ENCODE measurements at regions not wholly inside any gene's neighbourhood (a gene's known extent, or its start where the extent isn't known, plus 50 kb on each side); places are given as distances from the start of the nearest gene placed in this dataset.
"Not testable (repeated sequence)": the region's sequence is repeated elsewhere in the genome, so short reads cannot be mapped to it uniquely, and the experiment has no call there.

GRCh38 chr7:109476409-109476808, 906.7 kb downstream of the DNAJB9 start:
- H3K4me3 ChIP-seq: no peak overlapping the region
- no peak for TF ChIP-seq POLR2A (IDR thresholded peaks at IDR 0.05)
- TF ChIP-seq, protein P1, sequence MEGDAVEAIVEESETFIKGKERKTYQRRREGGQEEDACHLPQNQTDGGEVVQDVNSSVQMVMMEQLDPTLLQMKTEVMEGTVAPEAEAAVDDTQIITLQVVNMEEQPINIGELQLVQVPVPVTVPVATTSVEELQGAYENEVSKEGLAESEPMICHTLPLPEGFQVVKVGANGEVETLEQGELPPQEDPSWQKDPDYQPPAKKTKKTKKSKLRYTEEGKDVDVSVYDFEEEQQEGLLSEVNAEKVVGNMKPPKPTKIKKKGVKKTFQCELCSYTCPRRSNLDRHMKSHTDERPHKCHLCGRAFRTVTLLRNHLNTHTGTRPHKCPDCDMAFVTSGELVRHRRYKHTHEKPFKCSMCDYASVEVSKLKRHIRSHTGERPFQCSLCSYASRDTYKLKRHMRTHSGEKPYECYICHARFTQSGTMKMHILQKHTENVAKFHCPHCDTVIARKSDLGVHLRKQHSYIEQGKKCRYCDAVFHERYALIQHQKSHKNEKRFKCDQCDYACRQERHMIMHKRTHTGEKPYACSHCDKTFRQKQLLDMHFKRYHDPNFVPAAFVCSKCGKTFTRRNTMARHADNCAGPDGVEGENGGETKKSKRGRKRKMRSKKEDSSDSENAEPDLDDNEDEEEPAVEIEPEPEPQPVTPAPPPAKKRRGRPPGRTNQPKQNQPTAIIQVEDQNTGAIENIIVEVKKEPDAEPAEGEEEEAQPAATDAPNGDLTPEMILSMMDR (IDR thresholded peaks at IDR 0.05): no peak
- intact Hi-C loops (cut with DNase I; ENCODE audit: low total_unique reads): no loop called here
- no peaks in the 10 kb centered on the region for H3K27me3 ChIP-seq
- DNase-seq: no peak
- no peaks in the 10 kb centered on the region for H3K4me1 ChIP-seq
- H3K9me3 ChIP-seq: no peaks in the 10 kb centered on the region
- no peaks in the 10 kb centered on the region for H3K36me3 ChIP-seq
- H3K27ac ChIP-seq: no peak overlapping the region

GRCh38 chr7:109479388-109479787, 909.7 kb downstream of the DNAJB9 start:
- H3K9me3 ChIP-seq: no peaks in the 10 kb centered on the region
- intact Hi-C loops (cut with DNase I; ENCODE audit: low total_unique reads): no loop called here

GRCh38 chr7:109490607-109491006, 920.9 kb downstream of the DNAJB9 start:
- DNase-seq; intact Hi-C loops (cut with DNase I; ENCODE audit: low total_unique reads); H3K27me3 ChIP-seq; H3K36me3 ChIP-seq; H3K9me3 ChIP-seq; H3K27ac ChIP-seq; H3K4me1 ChIP-seq; H3K4me3 ChIP-seq: not testable (repeated sequence)

More at GRCh38 chr7:109479388-109479787, 909.7 kb downstream of the DNAJB9 start:
- TF ChIP-seq, protein P1 (IDR thresholded peaks at IDR 0.05): no peak
- no peak for TF ChIP-seq POLR2A (IDR thresholded peaks at IDR 0.05)
- Histone ChIP-seq H3K36me3 (no peaks in the 10 kb centered on the region), H3K27ac (no peak overlapping the region), H3K4me1 (no peaks in the 10 kb centered on the region), H3K4me3 (no peak overlapping the region), H3K27me3 (no peaks in the 10 kb centered on the region)
- DNase-seq: no peak

GRCh38 chr7:109497053-109497452, 927.4 kb downstream of the DNAJB9 start:
- H3K4me1 ChIP-seq: no peaks in the 10 kb centered on the region
- H3K9me3 ChIP-seq: no peaks in the 10 kb centered on the region
- DNase-seq: no peak
- intact Hi-C loops (cut with DNase I; ENCODE audit: low total_unique reads): no loop called here
- H3K36me3 ChIP-seq: no peaks in the 10 kb centered on the region
- H3K27me3 ChIP-seq: no peaks in the 10 kb centered on the region
- no peak overlapping the region for H3K27ac ChIP-seq
- TF ChIP-seq, protein P1 (IDR thresholded peaks at IDR 0.05): no peak
- no peak for TF ChIP-seq POLR2A (IDR thresholded peaks at IDR 0.05)
- no peak overlapping the region for H3K4me3 ChIP-seq

DNA sequence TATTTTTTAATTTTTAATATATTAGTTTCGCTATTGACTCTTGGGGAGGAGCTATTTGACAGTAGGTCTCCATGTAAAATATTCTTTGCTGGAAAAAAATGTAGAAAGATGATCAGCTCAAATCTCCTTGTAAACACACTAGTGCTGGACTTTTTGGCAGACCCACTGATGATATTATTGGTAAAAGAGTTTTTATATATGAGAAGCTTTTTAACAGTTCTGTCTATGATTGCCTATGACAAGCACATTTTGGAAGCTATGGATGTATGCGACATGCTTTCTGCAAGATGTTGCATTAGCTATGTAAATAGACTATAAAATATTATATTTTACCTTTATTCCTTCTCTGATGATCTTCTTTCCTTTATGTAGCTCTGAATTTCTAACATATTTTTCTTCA, 928.5 kb downstream of the DNAJB9 start:
- H3K4me3 ChIP-seq: no peak overlapping the region
- H3K4me1 ChIP-seq: no peaks in the 10 kb centered on the region
- no peak for DNase-seq
- intact Hi-C loops (cut with DNase I; ENCODE audit: low total_unique reads): no loop called here
- no peaks in the 10 kb centered on the region for H3K36me3 ChIP-seq
- no peak overlapping the region for H3K27ac ChIP-seq
- no peaks in the 10 kb centered on the region for H3K27me3 ChIP-seq
- TF ChIP-seq POLR2A (IDR thresholded peaks at IDR 0.05): no peak
- TF ChIP-seq, protein P1 (IDR thresholded peaks at IDR 0.05): no peak
- H3K9me3 ChIP-seq: no peaks in the 10 kb centered on the region

GRCh38 chr7:109503421-109503820, 933.7 kb downstream of the DNAJB9 start:
- H3K27me3 ChIP-seq: no peaks in the 10 kb centered on the region
- no peak for DNase-seq
- H3K9me3 ChIP-seq: no peaks in the 10 kb centered on the region
- no peaks in the 10 kb centered on the region for H3K4me1 ChIP-seq
- H3K27ac ChIP-seq: no peak overlapping the region
- intact Hi-C loops (cut with DNase I; ENCODE audit: low total_unique reads): no loop called here
- no peak overlapping the region for H3K4me3 ChIP-seq
- TF ChIP-seq, protein P1 (IDR thresholded peaks at IDR 0.05): no peak
- TF ChIP-seq POLR2A (IDR thresholded peaks at IDR 0.05): no peak
- H3K36me3 ChIP-seq: no peaks in the 10 kb centered on the region

Data from uterus (tissue), 3 donors.